ENCODE measurements at regions not wholly inside any gene's neighbourhood (a gene's known extent, or its start where the extent isn't known, plus 50 kb on each side); places are given as distances from the start of the nearest gene placed in this dataset.

DNA sequence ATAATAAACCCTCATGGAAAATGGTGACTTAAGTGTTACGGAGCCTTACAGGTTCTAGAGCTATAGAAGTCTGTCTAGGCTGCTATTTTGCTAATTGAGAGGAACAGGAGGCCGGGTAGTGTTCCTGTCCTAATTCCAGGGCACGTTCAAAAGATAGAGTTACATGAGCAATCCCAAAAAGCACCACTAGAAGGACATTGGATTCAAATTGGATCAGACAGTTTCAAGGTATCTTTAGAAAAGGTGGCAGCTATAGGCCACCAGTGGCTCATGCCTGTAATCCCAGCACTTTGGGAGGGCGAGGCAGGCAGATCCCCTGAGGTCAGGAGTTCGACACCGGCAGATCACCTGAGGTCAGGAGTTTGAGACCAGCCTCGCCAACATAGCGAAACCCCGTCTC, 458.8 kb downstream of the TMEM232 start:
- TF ChIP-seq EZH2phosphoT487 (IDR thresholded peaks at IDR 0.05) = peak; percentile 4
- TF ChIP-seq, protein P1, sequence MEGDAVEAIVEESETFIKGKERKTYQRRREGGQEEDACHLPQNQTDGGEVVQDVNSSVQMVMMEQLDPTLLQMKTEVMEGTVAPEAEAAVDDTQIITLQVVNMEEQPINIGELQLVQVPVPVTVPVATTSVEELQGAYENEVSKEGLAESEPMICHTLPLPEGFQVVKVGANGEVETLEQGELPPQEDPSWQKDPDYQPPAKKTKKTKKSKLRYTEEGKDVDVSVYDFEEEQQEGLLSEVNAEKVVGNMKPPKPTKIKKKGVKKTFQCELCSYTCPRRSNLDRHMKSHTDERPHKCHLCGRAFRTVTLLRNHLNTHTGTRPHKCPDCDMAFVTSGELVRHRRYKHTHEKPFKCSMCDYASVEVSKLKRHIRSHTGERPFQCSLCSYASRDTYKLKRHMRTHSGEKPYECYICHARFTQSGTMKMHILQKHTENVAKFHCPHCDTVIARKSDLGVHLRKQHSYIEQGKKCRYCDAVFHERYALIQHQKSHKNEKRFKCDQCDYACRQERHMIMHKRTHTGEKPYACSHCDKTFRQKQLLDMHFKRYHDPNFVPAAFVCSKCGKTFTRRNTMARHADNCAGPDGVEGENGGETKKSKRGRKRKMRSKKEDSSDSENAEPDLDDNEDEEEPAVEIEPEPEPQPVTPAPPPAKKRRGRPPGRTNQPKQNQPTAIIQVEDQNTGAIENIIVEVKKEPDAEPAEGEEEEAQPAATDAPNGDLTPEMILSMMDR (IDR thresholded peaks at IDR 0.05) = no peak
- Mint-ChIP-seq H3K27ac (peak overlapping the region; percentile 86), H3K9me3 (no peaks in the 10 kb centered on the region), H3K27me3 (ENCODE audit: insufficient read depth, low read depth) (peaks cover 3% of the 10 kb centered on the region), H3K4me1 (peaks cover 36% of the 10 kb centered on the region), H3K36me3 (no peaks in the 10 kb centered on the region), H3K4me3 (peak overlapping the region; percentile 20)
- no peaks in the 10 kb centered on the region for H3K36me3 ChIP-seq
- peak overlapping the region; percentile 93 for H3K27ac ChIP-seq
- peaks cover 3% of the 10 kb centered on the region for H3K9me3 ChIP-seq (ENCODE audit: low read depth)
- H3K9ac ChIP-seq = no peak overlapping the region
- no peak overlapping the region for H2AFZ ChIP-seq (replicated peaks)
- no peaks in the 10 kb centered on the region for H3K79me2 ChIP-seq (ENCODE audit: low read depth)
- H3F3A ChIP-seq (ENCODE audit: low read depth) = peaks cover 33% of the 10 kb centered on the region
- no peak overlapping the region for H3K4me3 ChIP-seq
- no peaks in the 10 kb centered on the region for H3K27me3 ChIP-seq
- peak overlapping the region; percentile 63 for H3K4me2 ChIP-seq
- H4K20me1 ChIP-seq (ENCODE audit: low read depth) = no peaks in the 10 kb centered on the region
- DNase-seq (ENCODE audit: low spot score) = no peak
- H3K4me1 ChIP-seq = peaks cover 32% of the 10 kb centered on the region

DNA sequence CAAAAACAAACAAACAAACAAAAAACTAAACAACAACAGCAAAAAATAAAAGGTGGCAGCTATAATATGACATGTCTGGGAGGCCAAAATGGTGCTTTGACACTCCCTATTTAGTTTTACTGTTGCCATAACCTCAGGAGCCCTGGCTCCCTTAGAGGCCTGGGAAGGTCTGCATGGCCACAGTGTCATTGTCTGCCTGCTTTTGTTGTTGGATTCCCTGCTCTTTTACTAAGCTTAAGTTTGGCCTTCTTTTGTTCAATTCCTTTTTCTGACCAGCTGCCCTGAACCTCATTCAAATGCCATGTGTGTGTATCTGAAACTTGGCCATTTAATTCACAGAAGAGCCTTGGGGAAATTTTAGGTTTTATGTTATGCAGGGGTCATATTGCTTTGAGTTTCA, 458.2 kb downstream of the TMEM232 start:
- peak; percentile 89 for DNase-seq (ENCODE audit: low spot score)
- peaks cover 3% of the 10 kb centered on the region for H3K27me3 Mint-ChIP-seq (ENCODE audit: insufficient read depth, low read depth)
- peaks cover 5% of the 10 kb centered on the region for H3K9me3 ChIP-seq (ENCODE audit: low read depth)
- H3K4me1 ChIP-seq = peaks cover 32% of the 10 kb centered on the region
- H3K27me3 ChIP-seq = no peaks in the 10 kb centered on the region
- no peaks in the 10 kb centered on the region for H3K79me2 ChIP-seq (ENCODE audit: low read depth)
- peaks cover 36% of the 10 kb centered on the region for H3K4me1 Mint-ChIP-seq
- H3K4me3 Mint-ChIP-seq = no peak overlapping the region
- H3K4me2 ChIP-seq = peak overlapping the region; percentile 63
- no peak overlapping the region for H2AFZ ChIP-seq (replicated peaks)
- TF ChIP-seq EZH2phosphoT487 (IDR thresholded peaks at IDR 0.05) = peak; percentile 12
- no peak for TF ChIP-seq EZH2 (IDR thresholded peaks at IDR 0.05)
- H3K36me3 ChIP-seq = no peaks in the 10 kb centered on the region
- no peaks in the 10 kb centered on the region for H3K9me3 Mint-ChIP-seq
- H3K27ac ChIP-seq = peak overlapping the region; percentile 93
- no peaks in the 10 kb centered on the region for H4K20me1 ChIP-seq (ENCODE audit: low read depth)
- no peak overlapping the region for H3K4me3 ChIP-seq
- H3K36me3 Mint-ChIP-seq = no peaks in the 10 kb centered on the region
- H3K27ac Mint-ChIP-seq = peak overlapping the region; percentile 57
- H3K9ac ChIP-seq = no peak overlapping the region
- H3F3A ChIP-seq (ENCODE audit: low read depth) = peaks cover 33% of the 10 kb centered on the region

DNA sequence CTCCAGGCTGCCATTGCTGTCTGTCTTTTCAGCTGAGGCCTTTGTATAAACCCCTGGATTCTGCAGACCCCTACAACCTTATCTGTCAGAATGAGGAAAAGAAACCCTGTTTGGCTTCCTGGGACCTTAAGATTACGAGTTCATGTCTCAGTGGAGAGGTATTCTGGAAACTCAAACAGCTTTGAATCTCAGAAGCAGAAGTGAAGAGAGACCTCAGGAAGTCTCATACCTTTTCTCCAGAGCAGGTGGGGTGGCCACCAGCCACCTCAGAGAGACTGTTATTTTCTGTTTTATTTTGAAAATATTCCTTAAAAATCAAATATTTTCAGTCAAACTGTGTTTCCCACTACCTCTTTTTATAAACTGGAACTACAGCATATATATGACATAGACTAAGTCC, 457.5 kb downstream of the TMEM232 start:
- peak overlapping the region; percentile 85 for H3K27ac ChIP-seq
- no peak overlapping the region for H3K9ac ChIP-seq
- Mint-ChIP-seq H3K27ac (peak overlapping the region; percentile 67), H3K4me1 (peaks cover 36% of the 10 kb centered on the region), H3K36me3 (peaks cover under 1% of the 10 kb centered on the region), H3K4me3 (no peak overlapping the region), H3K9me3 (peaks cover 2% of the 10 kb centered on the region), H3K27me3 (ENCODE audit: insufficient read depth, low read depth) (peaks cover 3% of the 10 kb centered on the region)
- H3K36me3 ChIP-seq = no peaks in the 10 kb centered on the region
- DNase-seq (ENCODE audit: low spot score) = peak; percentile 41
- H3K4me1 ChIP-seq = peaks cover 32% of the 10 kb centered on the region
- no peaks in the 10 kb centered on the region for H3K27me3 ChIP-seq
- no peaks in the 10 kb centered on the region for H3K79me2 ChIP-seq (ENCODE audit: low read depth)
- H2AFZ ChIP-seq (replicated peaks) = no peak overlapping the region
- H3K9me3 ChIP-seq (ENCODE audit: low read depth) = peaks cover 5% of the 10 kb centered on the region
- peaks cover 33% of the 10 kb centered on the region for H3F3A ChIP-seq (ENCODE audit: low read depth)
- H3K4me3 ChIP-seq = no peak overlapping the region
- H3K4me2 ChIP-seq = peak overlapping the region; percentile 63
- H4K20me1 ChIP-seq (ENCODE audit: low read depth) = no peaks in the 10 kb centered on the region
- TF ChIP-seq, protein P1 (IDR thresholded peaks at IDR 0.05) = no peak
- TF ChIP-seq EZH2phosphoT487 (IDR thresholded peaks at IDR 0.05) = no peak
- TF ChIP-seq EZH2 (IDR thresholded peaks at IDR 0.05) = no peak

DNA sequence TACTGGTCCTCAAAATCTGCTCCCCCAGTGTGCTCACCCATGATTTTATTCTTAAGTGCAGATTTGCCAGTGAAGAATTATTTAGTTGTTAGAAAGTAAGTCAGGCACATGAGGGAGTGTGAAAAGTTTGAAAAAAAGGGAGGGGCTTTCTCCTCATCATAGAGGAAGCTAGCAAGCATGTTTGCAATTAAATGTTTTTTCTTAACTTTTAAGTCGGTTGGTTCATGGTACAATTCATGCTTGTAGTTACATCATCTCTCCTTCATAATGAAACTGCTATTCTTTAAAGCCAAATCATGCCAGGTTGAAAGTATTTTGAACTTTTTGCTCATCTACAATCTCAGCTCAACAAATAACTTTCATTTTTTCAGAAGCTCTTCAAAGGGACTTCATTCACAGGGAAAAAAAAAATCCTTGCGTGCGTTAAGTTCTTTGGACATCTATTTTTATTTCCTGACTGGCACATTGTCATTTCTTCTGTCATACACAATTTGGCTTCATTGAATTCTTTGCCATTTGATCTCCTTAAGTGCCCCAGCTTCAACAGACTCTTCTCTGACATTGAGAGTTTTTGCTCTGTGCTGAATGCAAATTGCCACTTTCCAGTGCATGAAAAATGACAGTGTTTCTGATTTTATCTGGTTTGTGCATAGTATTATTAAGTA, 456.9 kb downstream of the TMEM232 start:
- DNase-seq (ENCODE audit: low spot score) = no peak
- Mint-ChIP-seq H3K27me3 (ENCODE audit: insufficient read depth, low read depth) (peaks cover 5% of the 10 kb centered on the region), H3K4me1 (peaks cover 39% of the 10 kb centered on the region), H3K4me3 (no peak overlapping the region), H3K9me3 (peaks cover 5% of the 10 kb centered on the region), H3K27ac (peak overlapping the region; percentile 67), H3K36me3 (peaks cover 5% of the 10 kb centered on the region)
- H3K9ac ChIP-seq = no peak overlapping the region
- H2AFZ ChIP-seq (replicated peaks) = no peak overlapping the region
- no peaks in the 10 kb centered on the region for H3K79me2 ChIP-seq (ENCODE audit: low read depth)
- H3K9me3 ChIP-seq (ENCODE audit: low read depth) = peaks cover 5% of the 10 kb centered on the region
- TF ChIP-seq EZH2 (IDR thresholded peaks at IDR 0.05) = no peak
- TF ChIP-seq EZH2phosphoT487 (IDR thresholded peaks at IDR 0.05) = no peak
- TF ChIP-seq, protein P1 (IDR thresholded peaks at IDR 0.05) = no peak
- H3F3A ChIP-seq (ENCODE audit: low read depth) = peaks cover 33% of the 10 kb centered on the region
- no peaks in the 10 kb centered on the region for H3K27me3 ChIP-seq
- H3K4me3 ChIP-seq = no peak overlapping the region
- no peaks in the 10 kb centered on the region for H3K36me3 ChIP-seq
- peak overlapping the region; percentile 85 for H3K27ac ChIP-seq
- peak overlapping the region; percentile 63 for H3K4me2 ChIP-seq
- H4K20me1 ChIP-seq (ENCODE audit: low read depth) = no peaks in the 10 kb centered on the region
- H3K4me1 ChIP-seq = peaks cover 32% of the 10 kb centered on the region

Measured in neural progenitor cell (in vitro differentiated cells).